ENCODE measurements at regions not wholly inside any gene's neighbourhood (a gene's known extent, or its start where the extent isn't known, plus 50 kb on each side); places are given as distances from the start of the nearest gene placed in this dataset.

GRCh38 chr2:198917275-198917674, 540.5 kb downstream of the SATB2 start:
- H3K4me3 ChIP-seq (ENCODE audit: control insufficient read depth, low read depth, low read length): no peak overlapping the region
- no peak for DNase-seq (ENCODE audit: low read depth)
- no peak for TF ChIP-seq CTCF (conservative IDR thresholded peaks at IDR 0.05; ENCODE audit: control insufficient read depth, insufficient read depth, low read depth, low read length)

- DNase-seq (ENCODE audit: low read depth): no peak
- H3K4me3 ChIP-seq (ENCODE audit: control insufficient read depth, low read depth, low read length): no peak overlapping the region
- no peak for TF ChIP-seq CTCF (conservative IDR thresholded peaks at IDR 0.05; ENCODE audit: control insufficient read depth, insufficient read depth, low read depth, low read length)
These were observed 541.1 kb downstream of the SATB2 start for GRCh38 chr2:198916548-198917080.

GRCh38 chr2:198913394-198914152, 544.2 kb downstream of the SATB2 start:
- no peak for DNase-seq (ENCODE audit: low read depth)
- no peak for TF ChIP-seq CTCF (conservative IDR thresholded peaks at IDR 0.05; ENCODE audit: control insufficient read depth, insufficient read depth, low read depth, low read length)
- H3K4me3 ChIP-seq (ENCODE audit: control insufficient read depth, low read depth, low read length): no peak overlapping the region

GRCh38 chr2:198909525-198910267, 548.0 kb downstream of the SATB2 start:
- DNase-seq (ENCODE audit: low read depth): no peak
- H3K4me3 ChIP-seq (ENCODE audit: control insufficient read depth, low read depth, low read length): no peak overlapping the region
- no peak for TF ChIP-seq CTCF (conservative IDR thresholded peaks at IDR 0.05; ENCODE audit: control insufficient read depth, insufficient read depth, low read depth, low read length)

GRCh38 chr2:198905881-198906612, 551.7 kb downstream of the SATB2 start:
- no peak for TF ChIP-seq CTCF (conservative IDR thresholded peaks at IDR 0.05; ENCODE audit: control insufficient read depth, insufficient read depth, low read depth, low read length)
- H3K4me3 ChIP-seq (ENCODE audit: control insufficient read depth, low read depth, low read length): no peak overlapping the region
- no peak for DNase-seq (ENCODE audit: low read depth)

GRCh38 chr2:198901894-198902293, 555.8 kb downstream of the SATB2 start:
- peak; percentile 2 for DNase-seq (ENCODE audit: low read depth)
- TF ChIP-seq CTCF (conservative IDR thresholded peaks at IDR 0.05; ENCODE audit: control insufficient read depth, insufficient read depth, low read depth, low read length): no peak
- H3K4me3 ChIP-seq (ENCODE audit: control insufficient read depth, low read depth, low read length): no peak overlapping the region

Data from fibroblast of mammary gland (primary cell).